Stomach (tissue), 4 donors: ENCODE measurements at regions not wholly inside any gene's neighbourhood (a gene's known extent, or its start where the extent isn't known, plus 50 kb on each side); places are given as distances from the start of the nearest gene placed in this dataset.

ENCODE experiments used
- POLR2A ChIP-seq, 4 donors: fragments of 450-650 bp; IDR thresholded peaks; one replicate each; pipeline ENCODE4 v1.6.1; 2016; ENCODE audit warnings: antibody characterized with exemption in 4 of 4, control low read depth in 2 of 4, mild to moderate bottlenecking in 1 of 4, moderate library complexity in 1 of 4
- TF ChIP-seq, protein P1 (sequence below), 7 experiments: fragments of 450-650 bp in 4 of 7; fragments of 200-600 bp in 3 of 7; sonication (generic) in 3 of 7; IDR thresholded peaks; one replicate each; pipeline ENCODE4 v1.5.1; 2016 to 2019; ENCODE audit warnings: antibody characterized with exemption in 7 of 7, control low read depth in 2 of 7, mild to moderate bottlenecking in 1 of 7

- TF ChIP-seq, protein P1, sequence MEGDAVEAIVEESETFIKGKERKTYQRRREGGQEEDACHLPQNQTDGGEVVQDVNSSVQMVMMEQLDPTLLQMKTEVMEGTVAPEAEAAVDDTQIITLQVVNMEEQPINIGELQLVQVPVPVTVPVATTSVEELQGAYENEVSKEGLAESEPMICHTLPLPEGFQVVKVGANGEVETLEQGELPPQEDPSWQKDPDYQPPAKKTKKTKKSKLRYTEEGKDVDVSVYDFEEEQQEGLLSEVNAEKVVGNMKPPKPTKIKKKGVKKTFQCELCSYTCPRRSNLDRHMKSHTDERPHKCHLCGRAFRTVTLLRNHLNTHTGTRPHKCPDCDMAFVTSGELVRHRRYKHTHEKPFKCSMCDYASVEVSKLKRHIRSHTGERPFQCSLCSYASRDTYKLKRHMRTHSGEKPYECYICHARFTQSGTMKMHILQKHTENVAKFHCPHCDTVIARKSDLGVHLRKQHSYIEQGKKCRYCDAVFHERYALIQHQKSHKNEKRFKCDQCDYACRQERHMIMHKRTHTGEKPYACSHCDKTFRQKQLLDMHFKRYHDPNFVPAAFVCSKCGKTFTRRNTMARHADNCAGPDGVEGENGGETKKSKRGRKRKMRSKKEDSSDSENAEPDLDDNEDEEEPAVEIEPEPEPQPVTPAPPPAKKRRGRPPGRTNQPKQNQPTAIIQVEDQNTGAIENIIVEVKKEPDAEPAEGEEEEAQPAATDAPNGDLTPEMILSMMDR (IDR thresholded peaks at IDR 0.05) = no peak
- TF ChIP-seq POLR2A (IDR thresholded peaks at IDR 0.05) = no peak
These were observed 659.9 kb upstream of the KLF12 start for GRCh38 chr13:74794147-74794546.
